A673 (cell line): ENCODE measurements at regions not wholly inside any gene's neighbourhood (a gene's known extent, or its start where the extent isn't known, plus 50 kb on each side); places are given as distances from the start of the nearest gene placed in this dataset.

Experiments
- BruUV-seq: library from RNA; stranded (reverse); fragments of 400-500 nt; replicated peaks from 2 replicates; lab custom pipeline; 2021; lab: Mats Ljungman, UMichigan
- CTCF ChIA-PET: fragments of 300-600 bp; sonication (Branson Sonifier 250); formaldehyde crosslinking; loops from one replicate; lab custom pipeline; 2022; ENCODE audit warnings: antibody characterized with exemption; lab: Charles Lee
- POLR2A ChIA-PET: fragments of 300-600 bp; sonication (Branson Sonifier 250); formaldehyde crosslinking; loops from one replicate; lab custom pipeline; 2022; ENCODE audit warnings: antibody characterized with exemption; ENCODE audit not compliant: low non-redundant PET; lab: Charles Lee
- DNase-seq: peaks from one replicate; pipeline ENCODE4 v3.0.0-alpha.2; 2015; ENCODE audit warnings: low spot score
- H3K27ac ChIP-seq: fragments of 200-600 bp; sonication (generic); 2 replicates; pipeline ENCODE4 v1.5.1; 2016; ENCODE audit warnings: mixed run types, low read depth, mild to moderate bottlenecking, mixed read lengths, antibody characterized with exemption, low read length; ENCODE audit not compliant: poor library complexity, severe bottlenecking
- H3K27me3 ChIP-seq: fragments of 200-600 bp; sonication (generic); replicated peaks from 2 replicates; pipeline ENCODE4 v1.6.1; 2017; ENCODE audit warnings: mixed run types, low read depth, mild to moderate bottlenecking, mixed read lengths, antibody characterized with exemption, low read length; ENCODE audit not compliant: insufficient read depth, poor library complexity
- H3K36me3 ChIP-seq: fragments of 200-600 bp; sonication (generic); 2 replicates; pipeline ENCODE4 v1.6.1; 2016; ENCODE audit warnings: mixed run types, mild to moderate bottlenecking, mixed read lengths, antibody characterized with exemption, low read length; ENCODE audit not compliant: insufficient read depth, poor library complexity, severe bottlenecking
- H3K4me1 ChIP-seq: fragments of 200-600 bp; sonication (generic); 2 replicates; pipeline ENCODE4 v1.6.1; 2017; ENCODE audit warnings: mixed run types, mild to moderate bottlenecking, mixed read lengths, antibody characterized with exemption, low read length; ENCODE audit not compliant: insufficient read depth, poor library complexity, severe bottlenecking
- H3K4me3 ChIP-seq: fragments of 200-600 bp; sonication (generic); 2 replicates; pipeline ENCODE4 v1.5.1; 2016; ENCODE audit warnings: low read depth, mixed run types, mild to moderate bottlenecking, mixed read lengths, low read length; ENCODE audit not compliant: poor library complexity, severe bottlenecking
- H3K9me3 ChIP-seq: fragments of 200-600 bp; sonication (generic); 2 replicates; pipeline ENCODE4 v1.6.1; 2016; ENCODE audit warnings: mixed run types, low read depth, mild to moderate bottlenecking, mixed read lengths, antibody characterized with exemption, low read length; ENCODE audit not compliant: poor library complexity, severe bottlenecking
- CTCF ChIP-seq: fragments of 300-800, 200-600 bp; sonication (generic); conservative IDR thresholded peaks from 2 replicates; pipeline ENCODE4 v1.5.1; 2017; ENCODE audit warnings: low read depth, mild to moderate bottlenecking, antibody characterized with exemption, low read length, moderate library complexity, mixed read lengths
- EZH2 ChIP-seq: fragments of 200-600 bp; sonication (generic); IDR thresholded peaks from 2 replicates; pipeline ENCODE4 v1.6.1; 2017; ENCODE audit warnings: borderline replicate concordance, low read depth, mild to moderate bottlenecking, mixed read lengths, antibody characterized with exemption, low read length; ENCODE audit not compliant: poor library complexity, severe bottlenecking
- intact Hi-C: fragments of 100-400 bp; cut with micrococcal nuclease; formaldehyde crosslinking; loops from one replicate; pipeline ENCODE4 v1.10.0; 2022; ENCODE audit not compliant: unreplicated experiment

- Histone ChIP-seq H3K36me3 (no peaks in the 10 kb centered on the region), H3K27ac (no peak overlapping the region), H3K27me3 (no peaks in the 10 kb centered on the region), H3K9me3 (no peaks in the 10 kb centered on the region), H3K4me3 (no peak overlapping the region), H3K4me1 (peaks cover 11% of the 10 kb centered on the region)
- DNase-seq: no peak
- no TSS peak for BruUV-seq
- intact Hi-C loops: loop anchor here (2.0 to 5.0 kb wide), 5 partner anchors 187 to 1132 kb away; no protein-coding TSS in a partner anchor
- TF ChIP-seq CTCF: no peak
- no peak for TF ChIP-seq EZH2
- ChIA-PET POLR2A (no interaction called here), CTCF (interaction anchor here (0.7 kb wide), 1 partner anchor 682 kb away, joined by 13 read pairs; no protein-coding TSS in a partner anchor)
Measured at GRCh38 chr4:138869631-138870030, 145.9 kb upstream of the NOCT start.

GRCh38 chr4:138869165-138869564 is 146.4 kb upstream of the NOCT start:
- Histone ChIP-seq H3K9me3 (no peaks in the 10 kb centered on the region), H3K36me3 (no peaks in the 10 kb centered on the region), H3K27me3 (no peaks in the 10 kb centered on the region), H3K27ac (no peak overlapping the region), H3K4me1 (peaks cover 12% of the 10 kb centered on the region), H3K4me3 (no peak overlapping the region)
- ChIA-PET CTCF (interaction anchor here (0.7 kb wide), 1 partner anchor 682 kb away, joined by 13 read pairs; no protein-coding TSS in a partner anchor), POLR2A (no interaction called here)
- TF ChIP-seq EZH2 (no peak), CTCF (no peak)
- no TSS peak for BruUV-seq
- intact Hi-C loops: no loop called here
- no peak for DNase-seq

- Histone ChIP-seq H3K4me3 (no peak overlapping the region), H3K4me1 (peaks cover 12% of the 10 kb centered on the region), H3K9me3 (no peaks in the 10 kb centered on the region), H3K27me3 (no peaks in the 10 kb centered on the region), H3K27ac (no peak overlapping the region), H3K36me3 (no peaks in the 10 kb centered on the region)
- DNase-seq: no peak
- no TSS peak for BruUV-seq
- TF ChIP-seq CTCF: no peak
- TF ChIP-seq EZH2: no peak
- CTCF ChIA-PET: no interaction called here
- intact Hi-C loops: no loop called here
- POLR2A ChIA-PET: no interaction called here
Measured at GRCh38 chr4:138868562-138868961, 147.0 kb upstream of the NOCT start.
